HCT116 (cell line): ENCODE measurements at regions not wholly inside any gene's neighbourhood (a gene's known extent, or its start where the extent isn't known, plus 50 kb on each side); places are given as distances from the start of the nearest gene placed in this dataset.

Experiments used
- ATAC-seq: fragments of 200-7000 bp; cut with Tn5 transposase; 2 replicates; pipeline ENCODE4 v1.9.1; 2020; ENCODE audit warnings: mild to moderate bottlenecking, moderate library complexity
- BruUV-seq: library from RNA; stranded (reverse); fragments of 400-500 nt; replicated peaks from 2 replicates; lab custom pipeline; 2021; lab: Mats Ljungman, UMichigan
- CTCF ChIA-PET: fragments of 300-600 bp; sonication (Branson Sonifier 250); formaldehyde crosslinking; loops from one replicate; lab custom pipeline; 2021; ENCODE audit warnings: antibody characterized with exemption; lab: Charles Lee
- POLR2A ChIA-PET: fragments of 300-600, 350-600 bp; sonication (Branson Sonifier 250); formaldehyde crosslinking; loops from one replicate; lab custom pipeline; 2021; ENCODE audit warnings: antibody characterized with exemption; lab: Charles Lee
- RAD21 ChIA-PET, 2 experiments: fragments of 300-600 bp; sonication (Branson Sonifier 250); formaldehyde crosslinking; loops; one replicate each; lab custom pipeline; 2023; ENCODE audit warnings: low total read pairs in 2 of 2; ENCODE audit not compliant: uncharacterized antibody in 2 of 2, unreplicated experiment in 2 of 2, low non-redundant PET in 1 of 2; lab: Charles Lee
- DNase-seq: peaks from one replicate; pipeline ENCODE4 v3.0.0-alpha.2; 2010; ENCODE audit warnings: low read depth, low spot score
- H2AFZ ChIP-seq: fragments of 200-600 bp; shearing (Covaris generic), sonication (generic); 2 replicates; pipeline ENCODE4 v1.6.1; 2017; ENCODE audit warnings: low read depth, mixed run types, mixed read lengths, antibody characterized with exemption, low read length; ENCODE audit not compliant: poor library complexity, severe bottlenecking
- H3K27ac ChIP-seq: 2 replicates; pipeline ENCODE4 v1.5.1; 2012; ENCODE audit warnings: low read depth, low read length
- H3K27me3 ChIP-seq: fragments of 200-600 bp; sonication (generic); 2 replicates; pipeline ENCODE4 v1.6.1; 2016; ENCODE audit warnings: mixed run types, low read length, mixed read lengths; ENCODE audit not compliant: insufficient read depth
- H3K36me3 ChIP-seq, 2 experiments: fragments of 200-500 bp in 1 of 2; fragments of 200-600 bp in 1 of 2; sonication (Bioruptor generic) in 1 of 2; sonication (generic) in 1 of 2; 2 replicates each; pipeline versions ENCODE4 v1.5.1 to v1.6.1; 2014 to 2016; ENCODE audit warnings: low read length in 2 of 2, inconsistent platforms in 1 of 2, mixed read lengths in 1 of 2, mixed run types in 1 of 2; ENCODE audit not compliant: insufficient read depth in 2 of 2, control insufficient read depth in 1 of 2
- H3K4me1 ChIP-seq, 2 experiments: fragments of 200-600 bp in 1 of 2; sonication (generic) in 1 of 2; 2 replicates each; pipeline versions ENCODE4 v1.5.1 to v1.6.1; 2012 to 2017; ENCODE audit warnings: low read length in 2 of 2, inconsistent platforms in 1 of 2, mild to moderate bottlenecking in 1 of 2, mixed read lengths in 1 of 2, mixed run types in 1 of 2, moderate library complexity in 1 of 2; ENCODE audit not compliant: insufficient read depth in 2 of 2, control insufficient read depth in 1 of 2
- H3K4me2 ChIP-seq: fragments of 200-600 bp; sonication (generic); 2 replicates; pipeline ENCODE4 v1.6.1; 2017; ENCODE audit warnings: mixed run types, low read length, mixed read lengths
- H3K4me3 ChIP-seq, 2 experiments: fragments of 200-600 bp in 1 of 2; sonication (generic) in 1 of 2; replicated peaks in 1 of 2; 2 replicates each; pipeline ENCODE4 v1.5.1; 2011 to 2016; ENCODE audit warnings: low read length in 2 of 2, control low read depth in 1 of 2, low read depth in 1 of 2, mild to moderate bottlenecking in 1 of 2, mixed read lengths in 1 of 2, mixed run types in 1 of 2
- H3K79me2 ChIP-seq: fragments of 200-600 bp; sonication (generic); 2 replicates; pipeline ENCODE4 v1.6.1; 2017; ENCODE audit warnings: mild to moderate bottlenecking, mixed run types, low read length, moderate library complexity, mixed read lengths; ENCODE audit not compliant: insufficient read depth
- H3K9ac ChIP-seq: fragments of 200-600 bp; sonication (generic); 2 replicates; pipeline ENCODE4 v1.6.1; 2016; ENCODE audit warnings: low read length, mixed read lengths
- H3K9me2 ChIP-seq: fragments of 200-600 bp; sonication (generic), shearing (Covaris generic); 2 replicates; pipeline ENCODE4 v1.6.1; 2017; ENCODE audit warnings: mixed run types, mild to moderate bottlenecking, moderate library complexity; ENCODE audit not compliant: insufficient read depth
- H3K9me3 ChIP-seq, 2 experiments: fragments of 200-500 bp in 1 of 2; fragments of 200-600 bp in 1 of 2; sonication (Bioruptor generic) in 1 of 2; sonication (generic) in 1 of 2; 2 replicates each; pipeline ENCODE4 v1.6.1; 2014 to 2017; ENCODE audit warnings: low read length in 2 of 2, mixed read lengths in 2 of 2, inconsistent platforms in 1 of 2, low read depth in 1 of 2, mild to moderate bottlenecking in 1 of 2, mixed run types in 1 of 2, moderate library complexity in 1 of 2; ENCODE audit not compliant: control insufficient read depth in 1 of 2, insufficient read depth in 1 of 2
- H4K20me1 ChIP-seq: fragments of 200-600 bp; sonication (generic), shearing (Covaris generic); 2 replicates; pipeline ENCODE4 v1.6.1; 2017; ENCODE audit warnings: mixed run types, mild to moderate bottlenecking, moderate library complexity; ENCODE audit not compliant: insufficient read depth
- CBX3 ChIP-seq: IDR thresholded peaks from 2 replicates; pipeline ENCODE4 v1.6.1; 2012; ENCODE audit warnings: low read depth
- CEBPB ChIP-seq: IDR thresholded peaks from 2 replicates; pipeline ENCODE4 v1.6.1; 2012; ENCODE audit warnings: low read depth
- EGR1 ChIP-seq: IDR thresholded peaks from 2 replicates; pipeline ENCODE4 v1.6.1; 2012; ENCODE audit warnings: low read depth
- POLR2A ChIP-seq: IDR thresholded peaks from 2 replicates; pipeline ENCODE4 v1.7.0; 2011; ENCODE audit warnings: borderline replicate concordance; ENCODE audit not compliant: insufficient read depth, insufficient read length; ENCODE audit errors: extremely low read depth
- POLR2AphosphoS5 ChIP-seq: IDR thresholded peaks from 2 replicates; pipeline ENCODE4 v1.6.1; 2011; ENCODE audit warnings: mild to moderate bottlenecking, low read depth, low read length, moderate library complexity
- RAD21 ChIP-seq: IDR thresholded peaks from 2 replicates; pipeline ENCODE4 v1.6.1; 2012; ENCODE audit warnings: low read depth, mild to moderate bottlenecking
- SIN3A ChIP-seq: IDR thresholded peaks from 2 replicates; pipeline ENCODE4 v1.6.1; 2012; ENCODE audit warnings: low read depth
- SP1 ChIP-seq: IDR thresholded peaks from 2 replicates; pipeline ENCODE4 v1.6.1; 2012; ENCODE audit warnings: low read depth
- SRF ChIP-seq: IDR thresholded peaks from 2 replicates; pipeline ENCODE4 v1.6.1; 2012; ENCODE audit warnings: low read depth
- TCF7L2 ChIP-seq: IDR thresholded peaks from 2 replicates; pipeline ENCODE4 v1.7.0; 2011; ENCODE audit warnings: borderline replicate concordance, inconsistent platforms; ENCODE audit not compliant: insufficient read depth, insufficient read length; ENCODE audit errors: extremely low read depth
- YY1 ChIP-seq: IDR thresholded peaks from 2 replicates; pipeline ENCODE4 v1.6.1; 2011; ENCODE audit warnings: low read length, low read depth, moderate library complexity, mild to moderate bottlenecking; ENCODE audit not compliant: insufficient replicate concordance; ENCODE audit errors: extremely low read depth
- ZFX ChIP-seq: fragments of 450-650 bp; IDR thresholded peaks from 2 replicates; pipeline ENCODE4 v1.6.1; 2017
- intact Hi-C: fragments of 100-400 bp; cut with micrococcal nuclease; formaldehyde crosslinking; loops from 2 replicates; pipeline ENCODE4 v1.10.0; 2022
- TF ChIP-seq, protein P1 (sequence below), 3 experiments: fragments of 200-600 bp in 1 of 3; sonication (generic) in 1 of 3; IDR thresholded peaks in 2 of 3; conservative IDR thresholded peaks in 1 of 3; 2 replicates each; pipeline ENCODE4 v1.5.1; 2012 to 2017; ENCODE audit warnings: low read depth in 2 of 3, low read length in 2 of 3, antibody characterized with exemption in 1 of 3, borderline replicate concordance in 1 of 3, control low read depth in 1 of 3, mild to moderate bottlenecking in 1 of 3, mixed read lengths in 1 of 3, mixed run types in 1 of 3, moderate library complexity in 1 of 3; ENCODE audit not compliant: insufficient read depth in 1 of 3
- TF ChIP-seq, protein P2 (sequence below): IDR thresholded peaks from 2 replicates; pipeline ENCODE4 v1.6.1; 2012; ENCODE audit warnings: low read depth
- TF ChIP-seq, protein P3 (sequence below): IDR thresholded peaks from 2 replicates; pipeline ENCODE4 v1.6.1; 2012

DNA sequence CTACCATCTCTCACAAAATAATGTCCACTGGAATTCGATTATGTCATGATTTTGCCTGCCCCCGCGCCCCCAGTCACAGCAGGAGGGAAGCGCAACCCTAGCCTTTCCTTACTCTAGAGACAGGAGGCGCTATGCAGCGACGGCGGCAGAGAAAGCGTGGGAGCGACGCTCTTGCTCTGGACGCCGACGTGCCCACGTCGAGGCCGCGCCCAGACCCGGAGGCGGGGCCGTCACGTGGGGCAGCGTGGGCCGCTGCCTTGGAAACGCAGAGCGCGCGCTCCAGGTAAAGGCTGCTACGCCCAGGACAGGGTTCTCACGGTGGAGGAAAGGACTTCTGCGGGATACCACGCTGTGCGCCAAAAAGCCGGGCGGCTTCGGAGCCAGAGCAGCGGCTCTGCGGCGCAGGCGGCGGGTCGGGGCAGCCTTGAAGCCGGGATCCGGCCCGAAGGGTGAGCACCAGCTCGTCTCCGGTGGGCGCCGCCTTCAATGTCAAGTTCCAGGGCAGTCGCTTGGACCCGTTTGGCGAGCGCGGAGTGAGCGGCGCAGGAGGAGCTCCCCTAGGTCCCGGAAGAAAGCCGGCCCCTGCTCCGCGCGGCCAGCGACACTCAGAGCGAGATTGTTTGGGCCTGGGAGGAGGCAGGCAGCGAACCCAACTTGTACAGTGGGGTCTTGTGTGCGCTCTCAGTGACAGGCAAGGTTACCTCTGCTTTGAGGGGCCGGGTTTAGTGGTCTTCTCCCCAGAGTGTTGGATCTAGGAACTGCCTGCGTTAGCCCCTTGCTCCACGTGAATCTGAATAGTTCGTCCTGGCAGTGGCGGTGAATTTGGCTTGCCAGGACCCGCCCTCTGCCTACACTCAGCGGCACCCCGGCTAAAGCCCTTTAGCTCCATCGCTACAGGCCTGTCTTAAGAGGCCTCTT, 121.7 kb downstream of the MRPL57 start:
- H3K79me2 ChIP-seq = peaks cover 32% of the 10 kb centered on the region
- no peaks in the 10 kb centered on the region for H4K20me1 ChIP-seq
- DNase-seq (peak; percentile 86), ATAC-seq (peak; percentile 93)
- H3K27me3 ChIP-seq = no peaks in the 10 kb centered on the region
- H3K36me3 ChIP-seq = peaks cover 0 to 3% of the 10 kb centered on the region in 2 experiments; a peak in 1 of 4 replicates
- CTCF ChIA-PET = interaction anchor here (1.1 to 2.9 kb wide), 7 partner anchors 11 to 355 kb away, joined by 4 to 31 read pairs (median 7); partner anchors contain the start of genes MRPL57 and SKA3
- POLR2A ChIA-PET = interaction anchor here (0.7 kb wide), 1 partner anchor 90 kb away, joined by 3 read pairs; no protein-coding TSS in a partner anchor
- RAD21 ChIA-PET = interaction anchor here in 1 of 2 experiments (0.7 kb wide), 1 partner anchor 179 kb away, joined by 3 read pairs; no protein-coding TSS in a partner anchor
- peaks cover 16 to 23% of the 10 kb centered on the region in 2 experiments for H3K4me1 ChIP-seq
- TF ChIP-seq TCF7L2 = peak; percentile 22
- TF ChIP-seq, protein P1, sequence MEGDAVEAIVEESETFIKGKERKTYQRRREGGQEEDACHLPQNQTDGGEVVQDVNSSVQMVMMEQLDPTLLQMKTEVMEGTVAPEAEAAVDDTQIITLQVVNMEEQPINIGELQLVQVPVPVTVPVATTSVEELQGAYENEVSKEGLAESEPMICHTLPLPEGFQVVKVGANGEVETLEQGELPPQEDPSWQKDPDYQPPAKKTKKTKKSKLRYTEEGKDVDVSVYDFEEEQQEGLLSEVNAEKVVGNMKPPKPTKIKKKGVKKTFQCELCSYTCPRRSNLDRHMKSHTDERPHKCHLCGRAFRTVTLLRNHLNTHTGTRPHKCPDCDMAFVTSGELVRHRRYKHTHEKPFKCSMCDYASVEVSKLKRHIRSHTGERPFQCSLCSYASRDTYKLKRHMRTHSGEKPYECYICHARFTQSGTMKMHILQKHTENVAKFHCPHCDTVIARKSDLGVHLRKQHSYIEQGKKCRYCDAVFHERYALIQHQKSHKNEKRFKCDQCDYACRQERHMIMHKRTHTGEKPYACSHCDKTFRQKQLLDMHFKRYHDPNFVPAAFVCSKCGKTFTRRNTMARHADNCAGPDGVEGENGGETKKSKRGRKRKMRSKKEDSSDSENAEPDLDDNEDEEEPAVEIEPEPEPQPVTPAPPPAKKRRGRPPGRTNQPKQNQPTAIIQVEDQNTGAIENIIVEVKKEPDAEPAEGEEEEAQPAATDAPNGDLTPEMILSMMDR (IDR thresholded peaks at IDR 0.05 in 2 of 3, conservative IDR thresholded peaks at IDR 0.05 in 1 of 3; ENCODE audit: borderline replicate concordance in 1 of 3, insufficient read depth in 1 of 3, low read depth in 2 of 3, low read length in 2 of 3) = peak; percentile 61 to 85 (median 76); a peak in 5 of 6 replicates
- TF ChIP-seq POLR2A = peak; percentile 36
- TF ChIP-seq CEBPB = no peak
- peak; percentile 79 for TF ChIP-seq POLR2AphosphoS5
- TF ChIP-seq EGR1 = peak; percentile 85
- peak; percentile 70; the same call in 1 of the 2 replicates for TF ChIP-seq SIN3A
- TF ChIP-seq, protein P2, sequence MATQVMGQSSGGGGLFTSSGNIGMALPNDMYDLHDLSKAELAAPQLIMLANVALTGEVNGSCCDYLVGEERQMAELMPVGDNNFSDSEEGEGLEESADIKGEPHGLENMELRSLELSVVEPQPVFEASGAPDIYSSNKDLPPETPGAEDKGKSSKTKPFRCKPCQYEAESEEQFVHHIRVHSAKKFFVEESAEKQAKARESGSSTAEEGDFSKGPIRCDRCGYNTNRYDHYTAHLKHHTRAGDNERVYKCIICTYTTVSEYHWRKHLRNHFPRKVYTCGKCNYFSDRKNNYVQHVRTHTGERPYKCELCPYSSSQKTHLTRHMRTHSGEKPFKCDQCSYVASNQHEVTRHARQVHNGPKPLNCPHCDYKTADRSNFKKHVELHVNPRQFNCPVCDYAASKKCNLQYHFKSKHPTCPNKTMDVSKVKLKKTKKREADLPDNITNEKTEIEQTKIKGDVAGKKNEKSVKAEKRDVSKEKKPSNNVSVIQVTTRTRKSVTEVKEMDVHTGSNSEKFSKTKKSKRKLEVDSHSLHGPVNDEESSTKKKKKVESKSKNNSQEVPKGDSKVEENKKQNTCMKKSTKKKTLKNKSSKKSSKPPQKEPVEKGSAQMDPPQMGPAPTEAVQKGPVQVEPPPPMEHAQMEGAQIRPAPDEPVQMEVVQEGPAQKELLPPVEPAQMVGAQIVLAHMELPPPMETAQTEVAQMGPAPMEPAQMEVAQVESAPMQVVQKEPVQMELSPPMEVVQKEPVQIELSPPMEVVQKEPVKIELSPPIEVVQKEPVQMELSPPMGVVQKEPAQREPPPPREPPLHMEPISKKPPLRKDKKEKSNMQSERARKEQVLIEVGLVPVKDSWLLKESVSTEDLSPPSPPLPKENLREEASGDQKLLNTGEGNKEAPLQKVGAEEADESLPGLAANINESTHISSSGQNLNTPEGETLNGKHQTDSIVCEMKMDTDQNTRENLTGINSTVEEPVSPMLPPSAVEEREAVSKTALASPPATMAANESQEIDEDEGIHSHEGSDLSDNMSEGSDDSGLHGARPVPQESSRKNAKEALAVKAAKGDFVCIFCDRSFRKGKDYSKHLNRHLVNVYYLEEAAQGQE = no peak
- TF ChIP-seq, protein P3, sequence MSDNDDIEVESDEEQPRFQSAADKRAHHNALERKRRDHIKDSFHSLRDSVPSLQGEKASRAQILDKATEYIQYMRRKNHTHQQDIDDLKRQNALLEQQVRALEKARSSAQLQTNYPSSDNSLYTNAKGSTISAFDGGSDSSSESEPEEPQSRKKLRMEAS = peak; percentile 91
- peak; percentile 52; the same call in 1 of the 2 replicates for TF ChIP-seq ZFX
- peak; percentile 91 for TF ChIP-seq SP1
- no peak; the same call in 1 of the 2 replicates for TF ChIP-seq SRF
- peak; percentile 46 for TF ChIP-seq YY1
- 0 out of 2 replicates have a peak, but pooled peaks have one; percentile 25 for TF ChIP-seq RAD21
- TF ChIP-seq CBX3 = peak; percentile 89
- peak overlapping the region; percentile 88 to 90 for H3K4me3 ChIP-seq
- H3K9me3 ChIP-seq = no peaks in the 10 kb centered on the region
- peak overlapping the region; percentile 71 for H3K27ac ChIP-seq
- intact Hi-C loops = loop anchor here (1.0 to 5.0 kb wide), 4 partner anchors 159 to 355 kb away; partner anchors contain the start of genes MICU2 and ZDHHC20
- peak overlapping the region; percentile 80 for H3K4me2 ChIP-seq
- H3K9ac ChIP-seq = peak overlapping the region; percentile 78
- H2AFZ ChIP-seq = peak overlapping the region; percentile 100
- TSS peak; percentile 60 for BruUV-seq
- H3K9me2 ChIP-seq = no peaks in the 10 kb centered on the region
